ENCODE measurements at regions not wholly inside any gene's neighbourhood (a gene's known extent, or its start where the extent isn't known, plus 50 kb on each side); places are given as distances from the start of the nearest gene placed in this dataset.

GRCh38 chr4:157961229-157961990, 211.4 kb downstream of the GASK1B start:
- DNase-seq (ENCODE audit: low read depth) = no peak

GRCh38 chr4:157957905-157958304, 214.9 kb downstream of the GASK1B start:
- peak; percentile 16 for DNase-seq (ENCODE audit: low read depth)

GRCh38 chr4:157942017-157942416, 230.8 kb downstream of the GASK1B start:
- DNase-seq (ENCODE audit: low read depth) = no peak

- DNase-seq (ENCODE audit: low read depth) = no peak
Measured at GRCh38 chr4:157934151-157934550, 238.7 kb downstream of the GASK1B start.

GRCh38 chr4:157932936-157933335, 239.9 kb downstream of the GASK1B start:
- no peak for DNase-seq (ENCODE audit: low read depth)

GRCh38 chr4:157929486-157929885, 243.3 kb downstream of the GASK1B start:
- no peak for DNase-seq (ENCODE audit: low read depth)

- no peak for DNase-seq (ENCODE audit: low read depth)
Measured at GRCh38 chr4:157918036-157918832, 254.6 kb downstream of the GASK1B start.

GRCh38 chr4:157912212-157912611, 260.6 kb downstream of the GASK1B start:
- no peak for DNase-seq (ENCODE audit: low read depth)

- DNase-seq (ENCODE audit: low read depth) = no peak
Measured at GRCh38 chr4:157911662-157912061, 261.2 kb downstream of the GASK1B start.

GRCh38 chr4:157908691-157909090, 264.1 kb downstream of the GASK1B start:
- DNase-seq (ENCODE audit: low read depth) = no peak

GRCh38 chr4:157908031-157908430, 264.8 kb downstream of the GASK1B start:
- DNase-seq (ENCODE audit: low read depth) = no peak

- DNase-seq (ENCODE audit: low read depth) = no peak
Measured at GRCh38 chr4:157907226-157907946, 265.4 kb downstream of the GASK1B start.

- DNase-seq (ENCODE audit: low read depth) = peak; percentile 17
Measured at GRCh38 chr4:157898836-157899605, 273.8 kb downstream of the GASK1B start.

- DNase-seq (ENCODE audit: low read depth) = no peak
Measured at GRCh38 chr4:157897855-157898370, 274.9 kb downstream of the GASK1B start.

- DNase-seq (ENCODE audit: low read depth) = no peak
Measured at GRCh38 chr4:157896726-157897125, 276.1 kb downstream of the GASK1B start.

- DNase-seq (ENCODE audit: low read depth) = no peak
Measured at GRCh38 chr4:157895205-157895604, 277.6 kb downstream of the GASK1B start.

- no peak for DNase-seq (ENCODE audit: low read depth)
Measured at GRCh38 chr4:157889788-157890187, 283.0 kb downstream of the GASK1B start.

- DNase-seq (ENCODE audit: low read depth) = no peak
Measured at GRCh38 chr4:157888281-157888680, 284.5 kb downstream of the GASK1B start.

GRCh38 chr4:157887316-157887715, 285.5 kb downstream of the GASK1B start:
- no peak for DNase-seq (ENCODE audit: low read depth)

- DNase-seq (ENCODE audit: low read depth) = no peak
Measured at GRCh38 chr4:157886645-157887044, 286.2 kb downstream of the GASK1B start.

- no peak for DNase-seq (ENCODE audit: low read depth)
Measured at GRCh38 chr4:157885811-157886210, 287.0 kb downstream of the GASK1B start.

GRCh38 chr4:157882901-157883300, 289.9 kb downstream of the GASK1B start:
- no peak for DNase-seq (ENCODE audit: low read depth)
